ENCODE measurements at regions not wholly inside any gene's neighbourhood (a gene's known extent, or its start where the extent isn't known, plus 50 kb on each side); places are given as distances from the start of the nearest gene placed in this dataset.

DNA sequence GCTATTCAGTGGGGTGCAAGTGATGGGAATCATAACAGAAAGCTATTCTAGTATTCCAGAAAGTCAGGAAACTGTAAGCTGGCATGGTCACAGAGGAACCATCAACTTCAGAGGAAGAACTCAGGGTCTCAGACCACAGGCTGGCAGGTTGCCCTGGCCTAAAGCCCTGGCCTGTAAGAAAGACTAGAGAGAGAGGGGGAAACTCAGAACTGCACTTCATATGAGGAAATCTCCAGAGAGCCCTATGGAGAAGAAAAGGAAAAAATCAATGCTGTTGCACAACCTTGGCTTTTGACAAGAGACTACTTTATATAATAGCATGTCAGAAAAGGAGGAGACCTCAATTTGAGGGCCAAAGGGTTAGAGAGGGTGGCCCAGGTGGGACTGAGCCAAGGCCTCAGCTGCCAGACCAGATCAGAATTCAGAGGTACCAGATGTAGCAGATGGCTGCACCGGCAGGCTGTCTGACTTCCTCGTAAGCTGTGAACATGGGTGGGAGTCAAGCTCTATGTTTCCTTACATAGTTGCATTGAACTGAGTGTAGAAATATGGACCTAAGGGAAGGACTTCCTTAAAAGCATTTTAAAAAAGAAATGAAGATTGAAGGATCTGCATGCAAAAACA, 333.8 kb downstream of the PDCD6IP start:
- TF ChIP-seq, protein P1, sequence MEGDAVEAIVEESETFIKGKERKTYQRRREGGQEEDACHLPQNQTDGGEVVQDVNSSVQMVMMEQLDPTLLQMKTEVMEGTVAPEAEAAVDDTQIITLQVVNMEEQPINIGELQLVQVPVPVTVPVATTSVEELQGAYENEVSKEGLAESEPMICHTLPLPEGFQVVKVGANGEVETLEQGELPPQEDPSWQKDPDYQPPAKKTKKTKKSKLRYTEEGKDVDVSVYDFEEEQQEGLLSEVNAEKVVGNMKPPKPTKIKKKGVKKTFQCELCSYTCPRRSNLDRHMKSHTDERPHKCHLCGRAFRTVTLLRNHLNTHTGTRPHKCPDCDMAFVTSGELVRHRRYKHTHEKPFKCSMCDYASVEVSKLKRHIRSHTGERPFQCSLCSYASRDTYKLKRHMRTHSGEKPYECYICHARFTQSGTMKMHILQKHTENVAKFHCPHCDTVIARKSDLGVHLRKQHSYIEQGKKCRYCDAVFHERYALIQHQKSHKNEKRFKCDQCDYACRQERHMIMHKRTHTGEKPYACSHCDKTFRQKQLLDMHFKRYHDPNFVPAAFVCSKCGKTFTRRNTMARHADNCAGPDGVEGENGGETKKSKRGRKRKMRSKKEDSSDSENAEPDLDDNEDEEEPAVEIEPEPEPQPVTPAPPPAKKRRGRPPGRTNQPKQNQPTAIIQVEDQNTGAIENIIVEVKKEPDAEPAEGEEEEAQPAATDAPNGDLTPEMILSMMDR (IDR thresholded peaks at IDR 0.05) = no peak
- TF ChIP-seq POLR2A (IDR thresholded peaks at IDR 0.05) = no peak

Measured in esophagus squamous epithelium (tissue), 4 donors.